Testis (tissue), 2 donors: ENCODE measurements at regions not wholly inside any gene's neighbourhood (a gene's known extent, or its start where the extent isn't known, plus 50 kb on each side); places are given as distances from the start of the nearest gene placed in this dataset.

Source experiments
- POLR2A ChIP-seq: fragments of 450-650 bp; IDR thresholded peaks from one replicate; pipeline ENCODE4 v1.6.1; 2017; ENCODE audit warnings: antibody characterized with exemption, mild to moderate bottlenecking, moderate library complexity
- TF ChIP-seq, protein P1 (sequence below), 3 experiments: fragments of 450-650 bp in 2 of 3; fragments of 200-600 bp in 1 of 3; sonication (generic) in 1 of 3; IDR thresholded peaks; one replicate each; pipeline ENCODE4 v1.5.1; 2016 to 2019; ENCODE audit warnings: antibody characterized with exemption in 3 of 3, mild to moderate bottlenecking in 2 of 3, moderate library complexity in 1 of 3

DNA sequence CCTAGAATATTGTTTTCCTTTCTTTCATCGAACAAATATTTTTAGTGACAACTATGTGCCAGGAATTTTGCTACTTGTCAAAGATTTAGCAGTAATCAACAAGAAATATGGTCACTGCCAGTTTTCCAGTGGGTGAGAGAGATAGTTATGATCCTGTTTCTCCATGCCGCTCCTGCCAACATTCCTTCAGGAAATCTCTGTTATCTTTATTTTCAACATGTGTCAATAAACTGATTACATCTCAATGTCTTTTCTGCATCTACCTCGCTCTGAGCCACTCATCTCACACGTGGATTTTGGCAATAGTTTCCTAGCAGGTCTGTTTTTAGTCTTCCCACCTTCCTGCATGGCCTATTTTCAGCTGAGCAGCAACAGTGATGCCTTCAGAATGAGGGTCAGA, 650.0 kb upstream of the STXBP6 start:
- no peak for TF ChIP-seq POLR2A
- TF ChIP-seq, protein P1, sequence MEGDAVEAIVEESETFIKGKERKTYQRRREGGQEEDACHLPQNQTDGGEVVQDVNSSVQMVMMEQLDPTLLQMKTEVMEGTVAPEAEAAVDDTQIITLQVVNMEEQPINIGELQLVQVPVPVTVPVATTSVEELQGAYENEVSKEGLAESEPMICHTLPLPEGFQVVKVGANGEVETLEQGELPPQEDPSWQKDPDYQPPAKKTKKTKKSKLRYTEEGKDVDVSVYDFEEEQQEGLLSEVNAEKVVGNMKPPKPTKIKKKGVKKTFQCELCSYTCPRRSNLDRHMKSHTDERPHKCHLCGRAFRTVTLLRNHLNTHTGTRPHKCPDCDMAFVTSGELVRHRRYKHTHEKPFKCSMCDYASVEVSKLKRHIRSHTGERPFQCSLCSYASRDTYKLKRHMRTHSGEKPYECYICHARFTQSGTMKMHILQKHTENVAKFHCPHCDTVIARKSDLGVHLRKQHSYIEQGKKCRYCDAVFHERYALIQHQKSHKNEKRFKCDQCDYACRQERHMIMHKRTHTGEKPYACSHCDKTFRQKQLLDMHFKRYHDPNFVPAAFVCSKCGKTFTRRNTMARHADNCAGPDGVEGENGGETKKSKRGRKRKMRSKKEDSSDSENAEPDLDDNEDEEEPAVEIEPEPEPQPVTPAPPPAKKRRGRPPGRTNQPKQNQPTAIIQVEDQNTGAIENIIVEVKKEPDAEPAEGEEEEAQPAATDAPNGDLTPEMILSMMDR (IDR thresholded peaks at IDR 0.05), result no peak
